Vagina (tissue), 2 donors: ENCODE measurements at regions not wholly inside any gene's neighbourhood (a gene's known extent, or its start where the extent isn't known, plus 50 kb on each side); places are given as distances from the start of the nearest gene placed in this dataset.

Experiments
- DNase-seq, 2 donors: peaks; one replicate each; pipeline ENCODE4 v3.0.0-alpha.2; 2017; ENCODE audit errors: extremely low spot score in 2 of 2
- H3K27ac ChIP-seq: fragments of 200-600 bp; sonication (generic); one replicate; pipeline ENCODE4 v1.5.1; 2019
- H3K27me3 ChIP-seq: fragments of 200-600 bp; sonication (generic); one replicate; pipeline ENCODE4 v1.5.1; 2019
- H3K36me3 ChIP-seq, 2 donors: fragments of 200-600 bp; sonication (generic); one replicate each; pipeline ENCODE4 v1.5.1; 2017 to 2019
- H3K4me1 ChIP-seq: fragments of 200-600 bp; sonication (generic); one replicate; pipeline ENCODE4 v1.5.1; 2019
- H3K4me3 ChIP-seq, 2 donors: fragments of 200-600 bp; sonication (generic); 1 replicate in 1 of 2; 2 replicates in 1 of 2; pipeline ENCODE4 v1.5.1; 2016 to 2019
- H3K9me3 ChIP-seq: fragments of 200-600 bp; sonication (generic); one replicate; pipeline ENCODE4 v1.5.1; 2019
- CTCF ChIP-seq, 3 experiments: fragments of 450-650 bp in 2 of 3; fragments of 200-600 bp in 1 of 3; sonication (generic) in 1 of 3; IDR thresholded peaks; one replicate each; pipeline ENCODE4 v1.5.1; 2017 to 2019; ENCODE audit warnings: antibody characterized with exemption in 3 of 3, mild to moderate bottlenecking in 2 of 3, moderate library complexity in 2 of 3
- POLR2A ChIP-seq, 2 donors: fragments of 450-650 bp; IDR thresholded peaks; one replicate each; pipeline ENCODE4 v1.6.1; 2017; ENCODE audit warnings: antibody characterized with exemption in 2 of 2, mild to moderate bottlenecking in 2 of 2, moderate library complexity in 2 of 2
- POLR2AphosphoS5 ChIP-seq, 2 donors: sonication (generic); formaldehyde crosslinking; IDR thresholded peaks; one replicate each; pipeline ENCODE4 v1.9.0; 2017; ENCODE audit warnings: antibody characterized with exemption in 2 of 2, mild to moderate bottlenecking in 2 of 2, low read depth in 1 of 2; ENCODE audit not compliant: insufficient read depth in 1 of 2
- intact Hi-C: fragments of 100-400 bp; cut with DNase I; formaldehyde crosslinking; loops from one replicate; pipeline ENCODE4 v1.15.1; 2023

DNA sequence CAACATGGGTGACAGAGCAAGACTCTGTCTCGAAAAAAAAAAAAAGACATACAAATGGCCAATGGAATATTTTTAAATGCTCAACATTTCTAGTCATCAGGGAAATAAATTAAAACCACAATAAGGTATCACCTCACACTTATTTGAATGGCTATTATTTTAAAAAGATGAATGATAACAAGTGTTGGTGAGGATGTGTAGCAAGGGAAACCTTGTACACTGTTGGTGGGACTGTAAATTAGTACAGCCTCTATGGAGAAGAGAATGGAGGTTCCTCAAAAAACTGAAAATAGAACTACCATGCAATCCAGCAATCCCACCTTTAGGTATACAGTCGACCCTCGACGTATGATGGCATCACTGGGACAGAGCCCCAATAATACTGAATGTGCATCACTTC lies 65.4 kb upstream of the DIP2C start:
- no peak for TF ChIP-seq POLR2AphosphoS5 (IDR thresholded peaks at IDR 0.05; ENCODE audit: insufficient read depth in 1 of 2, low read depth in 1 of 2)
- no peak for TF ChIP-seq CTCF (IDR thresholded peaks at IDR 0.05)
- H3K27ac ChIP-seq, result no peak overlapping the region
- no peak for DNase-seq
- no peaks in the 10 kb centered on the region for H3K27me3 ChIP-seq
- intact Hi-C loops, result no loop called here
- no peaks in the 10 kb centered on the region for H3K4me1 ChIP-seq
- peaks cover 5% of the 10 kb centered on the region for H3K9me3 ChIP-seq
- H3K4me3 ChIP-seq, result no peak overlapping the region
- no peaks in the 10 kb centered on the region for H3K36me3 ChIP-seq

- no peak for DNase-seq
- Histone ChIP-seq H3K9me3 (peaks cover 3% of the 10 kb centered on the region), H3K27ac (no peak overlapping the region), H3K36me3 (no peaks in the 10 kb centered on the region), H3K27me3 (no peaks in the 10 kb centered on the region), H3K4me1 (no peaks in the 10 kb centered on the region), H3K4me3 (no peak overlapping the region)
- intact Hi-C loops, result no loop called here
- TF ChIP-seq POLR2A (IDR thresholded peaks at IDR 0.05) (no peak), POLR2AphosphoS5 (IDR thresholded peaks at IDR 0.05; ENCODE audit: insufficient read depth in 1 of 2, low read depth in 1 of 2) (no peak), CTCF (IDR thresholded peaks at IDR 0.05) (no peak)
Measured at GRCh38 chr10:753530-753929, 64.1 kb upstream of the DIP2C start.

GRCh38 chr10:740936-741431 lies 51.5 kb upstream of the DIP2C start:
- Histone ChIP-seq H3K27me3 (no peaks in the 10 kb centered on the region), H3K27ac (no peak overlapping the region), H3K9me3 (no peaks in the 10 kb centered on the region), H3K36me3 (no peaks in the 10 kb centered on the region), H3K4me3 (no peak overlapping the region), H3K4me1 (no peaks in the 10 kb centered on the region)
- DNase-seq, result no peak
- no peak for TF ChIP-seq POLR2AphosphoS5 (IDR thresholded peaks at IDR 0.05; ENCODE audit: insufficient read depth in 1 of 2, low read depth in 1 of 2)
- TF ChIP-seq CTCF (IDR thresholded peaks at IDR 0.05), result no peak
- TF ChIP-seq POLR2A (IDR thresholded peaks at IDR 0.05), result no peak
- intact Hi-C loops, result loop anchor here (2.0 kb wide), 1 partner anchor 30 kb away; no protein-coding TSS in a partner anchor

DNA sequence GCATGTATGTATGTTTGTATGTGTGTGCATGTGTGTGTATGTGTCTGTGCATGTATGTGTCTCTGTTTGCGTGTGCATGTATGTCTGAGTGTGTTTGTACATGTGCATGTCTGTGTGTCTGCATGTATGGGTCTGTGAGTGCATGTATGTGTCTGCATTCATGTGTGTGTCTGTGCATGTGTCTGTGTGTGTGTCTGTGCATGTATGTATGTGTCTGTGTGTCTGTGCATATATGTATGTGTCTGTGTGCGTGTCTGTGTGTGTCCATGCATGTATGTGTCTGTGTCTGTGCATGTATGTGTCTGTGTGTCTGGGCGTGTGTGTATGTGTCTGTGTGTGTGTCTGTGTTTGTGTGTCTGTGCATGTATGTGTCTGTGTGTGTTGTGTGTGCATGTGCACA lies 49.9 kb upstream of the DIP2C start:
- Histone ChIP-seq H3K4me3 (no peak overlapping the region), H3K36me3 (no peaks in the 10 kb centered on the region), H3K27ac (no peak overlapping the region), H3K9me3 (no peaks in the 10 kb centered on the region), H3K4me1 (no peaks in the 10 kb centered on the region), H3K27me3 (no peaks in the 10 kb centered on the region)
- DNase-seq, result no peak
- TF ChIP-seq POLR2AphosphoS5 (IDR thresholded peaks at IDR 0.05; ENCODE audit: insufficient read depth in 1 of 2, low read depth in 1 of 2) (no peak), POLR2A (IDR thresholded peaks at IDR 0.05) (no peak), CTCF (IDR thresholded peaks at IDR 0.05) (no peak)
- intact Hi-C loops, result no loop called here
